ENCODE measurements at regions not wholly inside any gene's neighbourhood (a gene's known extent, or its start where the extent isn't known, plus 50 kb on each side); places are given as distances from the start of the nearest gene placed in this dataset.

- H3K27me3 ChIP-seq (ENCODE audit: insufficient read depth, low read length) = no peaks in the 10 kb centered on the region
- no peak for FAIRE-seq
- peaks cover 4% of the 10 kb centered on the region for H3K4me1 ChIP-seq (ENCODE audit: insufficient read depth, low read length)
- no peaks in the 10 kb centered on the region for H3K27me3 Mint-ChIP-seq (ENCODE audit: low read depth, unreplicated experiment)
- no peak overlapping the region for H3K27ac ChIP-seq (ENCODE audit: low read depth, low read length)
- H3K4me1 Mint-ChIP-seq (ENCODE audit: low read depth, unreplicated experiment) = no peaks in the 10 kb centered on the region
- no peak overlapping the region for H3K4me2 ChIP-seq (ENCODE audit: low read length)
- H4K20me1 ChIP-seq (ENCODE audit: insufficient read depth, low read length) = no peaks in the 10 kb centered on the region
- no peaks in the 10 kb centered on the region for H3K36me3 ChIP-seq (ENCODE audit: insufficient read depth, low read length)
- no peaks in the 10 kb centered on the region for H3K79me2 ChIP-seq (ENCODE audit: insufficient read depth, low read length)
- peaks cover 21% of the 10 kb centered on the region for H3K9me3 Mint-ChIP-seq (ENCODE audit: unreplicated experiment)
- H3K4me3 Mint-ChIP-seq (ENCODE audit: unreplicated experiment) = no peak overlapping the region
- H3K9me3 ChIP-seq (ENCODE audit: insufficient read depth, low read depth, low read length) = no peaks in the 10 kb centered on the region
- DNase-seq (ENCODE audit: low read depth) = no peak
- TF ChIP-seq EZH2 (IDR thresholded peaks at IDR 0.05; ENCODE audit: insufficient read depth, low read length) (no peak), CTCF (IDR thresholded peaks at IDR 0.05; ENCODE audit: insufficient read depth, low read depth, low read length) (no peak)
- no peak overlapping the region for H2AFZ ChIP-seq (ENCODE audit: low read depth, low read length)
- no peak overlapping the region for H3K9ac ChIP-seq (ENCODE audit: low read length)
- no peak overlapping the region for H3K27ac Mint-ChIP-seq (ENCODE audit: unreplicated experiment)
- H3K36me3 Mint-ChIP-seq (ENCODE audit: low read depth, unreplicated experiment) = no peaks in the 10 kb centered on the region
- H3K4me3 ChIP-seq (ENCODE audit: insufficient read depth, low read depth, low read length) = no peak overlapping the region
Measured at GRCh38 chr7:68247126-68247525, 1250.5 kb downstream of the TYW1 start.

GRCh38 chr7:68247571-68247970 lies 1250.9 kb downstream of the TYW1 start:
- Mint-ChIP-seq H3K27me3 (ENCODE audit: low read depth, unreplicated experiment) (no peaks in the 10 kb centered on the region), H3K36me3 (ENCODE audit: low read depth, unreplicated experiment) (no peaks in the 10 kb centered on the region), H3K9me3 (ENCODE audit: unreplicated experiment) (peaks cover 18% of the 10 kb centered on the region), H3K4me1 (ENCODE audit: low read depth, unreplicated experiment) (no peaks in the 10 kb centered on the region), H3K27ac (ENCODE audit: unreplicated experiment) (no peak overlapping the region), H3K4me3 (ENCODE audit: unreplicated experiment) (no peak overlapping the region)
- FAIRE-seq (no peak), DNase-seq (ENCODE audit: low read depth) (no peak)
- Histone ChIP-seq H3K4me1 (ENCODE audit: insufficient read depth, low read length) (peaks cover 4% of the 10 kb centered on the region), H3K4me2 (ENCODE audit: low read length) (no peak overlapping the region), H2AFZ (ENCODE audit: low read depth, low read length) (no peak overlapping the region), H3K27me3 (ENCODE audit: insufficient read depth, low read length) (no peaks in the 10 kb centered on the region), H3K36me3 (ENCODE audit: insufficient read depth, low read length) (no peaks in the 10 kb centered on the region), H3K27ac (ENCODE audit: low read depth, low read length) (no peak overlapping the region), H3K79me2 (ENCODE audit: insufficient read depth, low read length) (no peaks in the 10 kb centered on the region), H3K9ac (ENCODE audit: low read length) (no peak overlapping the region), H3K4me3 (ENCODE audit: insufficient read depth, low read depth, low read length) (no peak overlapping the region), H4K20me1 (ENCODE audit: insufficient read depth, low read length) (no peaks in the 10 kb centered on the region), H3K9me3 (ENCODE audit: insufficient read depth, low read depth, low read length) (no peaks in the 10 kb centered on the region)
- no peak for TF ChIP-seq EZH2 (IDR thresholded peaks at IDR 0.05; ENCODE audit: insufficient read depth, low read length)

GRCh38 chr7:68248973-68249372 lies 1252.3 kb downstream of the TYW1 start:
- Histone ChIP-seq H3K4me2 (ENCODE audit: low read length) (no peak overlapping the region), H3K79me2 (ENCODE audit: insufficient read depth, low read length) (no peaks in the 10 kb centered on the region), H3K4me1 (ENCODE audit: insufficient read depth, low read length) (peaks cover 4% of the 10 kb centered on the region), H3K4me3 (ENCODE audit: insufficient read depth, low read depth, low read length) (no peak overlapping the region), H3K36me3 (ENCODE audit: insufficient read depth, low read length) (no peaks in the 10 kb centered on the region), H3K27me3 (ENCODE audit: insufficient read depth, low read length) (no peaks in the 10 kb centered on the region), H4K20me1 (ENCODE audit: insufficient read depth, low read length) (no peaks in the 10 kb centered on the region), H3K27ac (ENCODE audit: low read depth, low read length) (no peak overlapping the region), H2AFZ (ENCODE audit: low read depth, low read length) (no peak overlapping the region), H3K9ac (ENCODE audit: low read length) (no peak overlapping the region), H3K9me3 (ENCODE audit: insufficient read depth, low read depth, low read length) (no peaks in the 10 kb centered on the region)
- DNase-seq (ENCODE audit: low read depth) (no peak), FAIRE-seq (no peak)
- H3K27me3 Mint-ChIP-seq (ENCODE audit: low read depth, unreplicated experiment) = no peaks in the 10 kb centered on the region
- H3K36me3 Mint-ChIP-seq (ENCODE audit: low read depth, unreplicated experiment) = no peaks in the 10 kb centered on the region
- H3K9me3 Mint-ChIP-seq (ENCODE audit: unreplicated experiment) = peaks cover 18% of the 10 kb centered on the region
- no peaks in the 10 kb centered on the region for H3K4me1 Mint-ChIP-seq (ENCODE audit: low read depth, unreplicated experiment)
- TF ChIP-seq CTCF (IDR thresholded peaks at IDR 0.05; ENCODE audit: insufficient read depth, low read depth, low read length) (no peak), EZH2 (IDR thresholded peaks at IDR 0.05; ENCODE audit: insufficient read depth, low read length) (no peak)
- no peak overlapping the region for H3K27ac Mint-ChIP-seq (ENCODE audit: unreplicated experiment)
- H3K4me3 Mint-ChIP-seq (ENCODE audit: unreplicated experiment) = no peak overlapping the region

All from astrocyte (in vitro differentiated cells and primary cell).